Stimulated activated CD4-positive, alpha-beta T cell treated with anti-CD3 and anti-CD28 coated beads, Interleukin-2, amount 100 ng/mL, for 24 hours (primary cell): ENCODE measurements at regions not wholly inside any gene's neighbourhood (a gene's known extent, or its start where the extent isn't known, plus 50 kb on each side); places are given as distances from the start of the nearest gene placed in this dataset.
"Not testable (repeated sequence)": the region's sequence is repeated elsewhere in the genome, so short reads cannot be mapped to it uniquely, and the experiment has no call there.

Experiments
- DNase-seq, 2 donors: peaks; one replicate each; pipeline ENCODE4 v3.0.0-alpha.2; 2020

- no peak for DNase-seq
Observed at GRCh38 chr4:81806485-81806884, 334.8 kb upstream of the RASGEF1B start.

GRCh38 chr4:81804849-81805248, 333.1 kb upstream of the RASGEF1B start:
- DNase-seq: no peak

- DNase-seq: no peak
Observed at GRCh38 chr4:81802285-81802846, 330.7 kb upstream of the RASGEF1B start.

GRCh38 chr4:81799371-81799770, 327.7 kb upstream of the RASGEF1B start:
- no peak for DNase-seq

- DNase-seq: no peak
Observed at GRCh38 chr4:81796790-81797528, 325.3 kb upstream of the RASGEF1B start.

GRCh38 chr4:81792521-81792920, 320.8 kb upstream of the RASGEF1B start:
- no peak for DNase-seq

- no peak for DNase-seq
Observed at GRCh38 chr4:81790477-81790876, 318.8 kb upstream of the RASGEF1B start.

GRCh38 chr4:81789741-81790399, 318.2 kb upstream of the RASGEF1B start:
- no peak for DNase-seq

- DNase-seq: no peak
Observed at GRCh38 chr4:81789158-81789557, 317.5 kb upstream of the RASGEF1B start.

- no peak for DNase-seq
Observed at GRCh38 chr4:81786766-81787165, 315.1 kb upstream of the RASGEF1B start.

GRCh38 chr4:81786063-81786763, 314.5 kb upstream of the RASGEF1B start:
- no peak for DNase-seq

GRCh38 chr4:81785338-81785737, 313.6 kb upstream of the RASGEF1B start:
- no peak for DNase-seq

GRCh38 chr4:81783558-81783957, 311.9 kb upstream of the RASGEF1B start:
- no peak for DNase-seq

- no peak for DNase-seq
Observed at GRCh38 chr4:81781799-81782198, 310.1 kb upstream of the RASGEF1B start.

GRCh38 chr4:81777718-81778117, 306.0 kb upstream of the RASGEF1B start:
- DNase-seq: not testable (repeated sequence)

- DNase-seq: no peak
Observed at GRCh38 chr4:81776794-81777193, 305.1 kb upstream of the RASGEF1B start.

- DNase-seq: no peak
Observed at GRCh38 chr4:81773557-81773956, 301.9 kb upstream of the RASGEF1B start.

- no peak for DNase-seq
Observed at GRCh38 chr4:81771721-81772120, 300.0 kb upstream of the RASGEF1B start.

- DNase-seq: no peak
Observed at GRCh38 chr4:81769244-81769643, 297.5 kb upstream of the RASGEF1B start.

GRCh38 chr4:81758574-81759264, 287.0 kb upstream of the RASGEF1B start:
- no peak for DNase-seq

- DNase-seq: no peak
Observed at GRCh38 chr4:81757691-81758090, 286.0 kb upstream of the RASGEF1B start.

GRCh38 chr4:81756973-81757372, 285.3 kb upstream of the RASGEF1B start:
- no peak for DNase-seq

- no peak for DNase-seq
Observed at GRCh38 chr4:81756042-81756441, 284.3 kb upstream of the RASGEF1B start.
